ENCODE measurements at regions not wholly inside any gene's neighbourhood (a gene's known extent, or its start where the extent isn't known, plus 50 kb on each side); places are given as distances from the start of the nearest gene placed in this dataset.
"Not testable (repeated sequence)": the region's sequence is repeated elsewhere in the genome, so short reads cannot be mapped to it uniquely, and the experiment has no call there.

- DNase-seq (ENCODE audit: low read depth): no peak
Measured at GRCh38 chr1:115453666-115454065, 115.6 kb upstream of the NGF start.

GRCh38 chr1:115452600-115453329 lies 114.7 kb upstream of the NGF start:
- DNase-seq (ENCODE audit: low read depth): no peak

GRCh38 chr1:115450501-115451040 lies 112.5 kb upstream of the NGF start:
- no peak for DNase-seq (ENCODE audit: low read depth)

GRCh38 chr1:115448282-115449044 lies 110.4 kb upstream of the NGF start:
- no peak for DNase-seq (ENCODE audit: low read depth)

GRCh38 chr1:115447672-115448071 lies 109.6 kb upstream of the NGF start:
- DNase-seq (ENCODE audit: low read depth): no peak

GRCh38 chr1:115445090-115445489 lies 107.0 kb upstream of the NGF start:
- no peak for DNase-seq (ENCODE audit: low read depth)

- no peak for DNase-seq (ENCODE audit: low read depth)
Measured at GRCh38 chr1:115440733-115441132, 102.7 kb upstream of the NGF start.

GRCh38 chr1:115439520-115439919 lies 101.5 kb upstream of the NGF start:
- not testable (repeated sequence) for DNase-seq (ENCODE audit: low read depth)

GRCh38 chr1:115437196-115437595 lies 99.1 kb upstream of the NGF start:
- no peak for DNase-seq (ENCODE audit: low read depth)

GRCh38 chr1:115436596-115436995 lies 98.5 kb upstream of the NGF start:
- no peak for DNase-seq (ENCODE audit: low read depth)

GRCh38 chr1:115433483-115433882 lies 95.4 kb upstream of the NGF start:
- no peak for DNase-seq (ENCODE audit: low read depth)

- DNase-seq (ENCODE audit: low read depth): no peak
Measured at GRCh38 chr1:115432061-115432460, 94.0 kb upstream of the NGF start.

GRCh38 chr1:115430441-115431158 lies 92.6 kb upstream of the NGF start:
- peak; percentile 94 for DNase-seq (ENCODE audit: low read depth)

- DNase-seq (ENCODE audit: low read depth): no peak
Measured at GRCh38 chr1:115429884-115430283, 91.8 kb upstream of the NGF start.

GRCh38 chr1:115429241-115429640 lies 91.2 kb upstream of the NGF start:
- DNase-seq (ENCODE audit: low read depth): peak; percentile 66

GRCh38 chr1:115428676-115429075 lies 90.6 kb upstream of the NGF start:
- DNase-seq (ENCODE audit: low read depth): no peak

- no peak for DNase-seq (ENCODE audit: low read depth)
Measured at GRCh38 chr1:115428256-115428655, 90.2 kb upstream of the NGF start.

- no peak for DNase-seq (ENCODE audit: low read depth)
Measured at GRCh38 chr1:115426956-115427355, 88.9 kb upstream of the NGF start.

- DNase-seq (ENCODE audit: low read depth): peak; percentile 94
Measured at GRCh38 chr1:115426231-115426771, 88.3 kb upstream of the NGF start.

- no peak for DNase-seq (ENCODE audit: low read depth)
Measured at GRCh38 chr1:115425442-115425841, 87.4 kb upstream of the NGF start.

GRCh38 chr1:115423776-115424175 lies 85.7 kb upstream of the NGF start:
- no peak for DNase-seq (ENCODE audit: low read depth)

GRCh38 chr1:115419571-115419970 lies 81.5 kb upstream of the NGF start:
- no peak for DNase-seq (ENCODE audit: low read depth)
